ENCODE measurements at regions not wholly inside any gene's neighbourhood (a gene's known extent, or its start where the extent isn't known, plus 50 kb on each side); places are given as distances from the start of the nearest gene placed in this dataset.

GRCh38 chr6:106005013-106005412 lies 81.1 kb upstream of the PRDM1 start:
- ATAC-seq (ENCODE audit: low read depth): no peak
- no peaks in the 10 kb centered on the region for H3K4me1 ChIP-seq (ENCODE audit: insufficient read depth, poor library complexity, severe bottlenecking)

GRCh38 chr6:106003268-106003987 lies 82.7 kb upstream of the PRDM1 start:
- H3K36me3 ChIP-seq (ENCODE audit: low read depth): no peaks in the 10 kb centered on the region
- ATAC-seq (ENCODE audit: low read depth) (no peak), DNase-seq (ENCODE audit: low spot score) (no peak)
- no peaks in the 10 kb centered on the region for H3K4me1 ChIP-seq (ENCODE audit: insufficient read depth, poor library complexity, severe bottlenecking)
- no peak overlapping the region for H3K27ac ChIP-seq (ENCODE audit: poor library complexity, severe bottlenecking)
- no peaks in the 10 kb centered on the region for H3K9me3 ChIP-seq (ENCODE audit: severe bottlenecking)
- TF ChIP-seq, protein P1, sequence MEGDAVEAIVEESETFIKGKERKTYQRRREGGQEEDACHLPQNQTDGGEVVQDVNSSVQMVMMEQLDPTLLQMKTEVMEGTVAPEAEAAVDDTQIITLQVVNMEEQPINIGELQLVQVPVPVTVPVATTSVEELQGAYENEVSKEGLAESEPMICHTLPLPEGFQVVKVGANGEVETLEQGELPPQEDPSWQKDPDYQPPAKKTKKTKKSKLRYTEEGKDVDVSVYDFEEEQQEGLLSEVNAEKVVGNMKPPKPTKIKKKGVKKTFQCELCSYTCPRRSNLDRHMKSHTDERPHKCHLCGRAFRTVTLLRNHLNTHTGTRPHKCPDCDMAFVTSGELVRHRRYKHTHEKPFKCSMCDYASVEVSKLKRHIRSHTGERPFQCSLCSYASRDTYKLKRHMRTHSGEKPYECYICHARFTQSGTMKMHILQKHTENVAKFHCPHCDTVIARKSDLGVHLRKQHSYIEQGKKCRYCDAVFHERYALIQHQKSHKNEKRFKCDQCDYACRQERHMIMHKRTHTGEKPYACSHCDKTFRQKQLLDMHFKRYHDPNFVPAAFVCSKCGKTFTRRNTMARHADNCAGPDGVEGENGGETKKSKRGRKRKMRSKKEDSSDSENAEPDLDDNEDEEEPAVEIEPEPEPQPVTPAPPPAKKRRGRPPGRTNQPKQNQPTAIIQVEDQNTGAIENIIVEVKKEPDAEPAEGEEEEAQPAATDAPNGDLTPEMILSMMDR (IDR thresholded peaks at IDR 0.05; ENCODE audit: poor library complexity, severe bottlenecking): no peak
- no peak overlapping the region for H3K4me3 ChIP-seq (ENCODE audit: severe bottlenecking)
- H3K27me3 ChIP-seq (ENCODE audit: insufficient read depth, poor library complexity, severe bottlenecking): no peaks in the 10 kb centered on the region

More at GRCh38 chr6:106005013-106005412, 81.1 kb upstream of the PRDM1 start:
- Histone ChIP-seq H3K9me3 (ENCODE audit: severe bottlenecking) (no peaks in the 10 kb centered on the region), H3K36me3 (ENCODE audit: low read depth) (no peaks in the 10 kb centered on the region), H3K27me3 (ENCODE audit: insufficient read depth, poor library complexity, severe bottlenecking) (no peaks in the 10 kb centered on the region), H3K4me3 (ENCODE audit: severe bottlenecking) (no peak overlapping the region), H3K27ac (ENCODE audit: poor library complexity, severe bottlenecking) (no peak overlapping the region)
- TF ChIP-seq, protein P1 (IDR thresholded peaks at IDR 0.05; ENCODE audit: poor library complexity, severe bottlenecking): no peak
- DNase-seq (ENCODE audit: low spot score): no peak

DNA sequence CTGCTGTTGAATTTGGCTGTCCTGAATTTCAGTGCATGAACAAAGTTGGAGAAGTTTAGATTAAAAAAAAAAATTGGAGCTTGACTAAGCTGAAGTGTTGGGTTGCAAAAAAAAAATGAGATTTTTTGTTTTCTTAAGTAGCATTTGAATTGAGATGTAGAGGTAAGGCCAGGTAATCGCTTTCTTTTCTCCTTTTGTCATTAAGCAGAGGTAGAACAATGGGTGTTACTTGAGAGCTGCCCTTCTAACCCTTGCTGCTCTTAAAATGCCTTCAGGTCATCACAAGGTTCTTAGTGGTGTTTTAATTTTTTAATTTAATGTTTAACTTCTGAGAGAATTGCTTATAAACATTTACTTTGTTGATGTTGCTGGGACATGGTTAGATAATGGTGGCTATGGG lies 84.1 kb upstream of the PRDM1 start:
- H3K9me3 ChIP-seq (ENCODE audit: severe bottlenecking): no peaks in the 10 kb centered on the region
- TF ChIP-seq, protein P1 (IDR thresholded peaks at IDR 0.05; ENCODE audit: poor library complexity, severe bottlenecking): no peak
- no peaks in the 10 kb centered on the region for H3K27me3 ChIP-seq (ENCODE audit: insufficient read depth, poor library complexity, severe bottlenecking)
- H3K27ac ChIP-seq (ENCODE audit: poor library complexity, severe bottlenecking): no peak overlapping the region
- H3K36me3 ChIP-seq (ENCODE audit: low read depth): no peaks in the 10 kb centered on the region
- H3K4me3 ChIP-seq (ENCODE audit: severe bottlenecking): no peak overlapping the region
- DNase-seq (ENCODE audit: low spot score) (no peak), ATAC-seq (ENCODE audit: low read depth) (no peak)
- H3K4me1 ChIP-seq (ENCODE audit: insufficient read depth, poor library complexity, severe bottlenecking): no peaks in the 10 kb centered on the region

GRCh38 chr6:106000935-106001334 lies 85.2 kb upstream of the PRDM1 start:
- Histone ChIP-seq H3K4me3 (ENCODE audit: severe bottlenecking) (no peak overlapping the region), H3K9me3 (ENCODE audit: severe bottlenecking) (no peaks in the 10 kb centered on the region), H3K27me3 (ENCODE audit: insufficient read depth, poor library complexity, severe bottlenecking) (no peaks in the 10 kb centered on the region), H3K4me1 (ENCODE audit: insufficient read depth, poor library complexity, severe bottlenecking) (no peaks in the 10 kb centered on the region), H3K27ac (ENCODE audit: poor library complexity, severe bottlenecking) (no peak overlapping the region), H3K36me3 (ENCODE audit: low read depth) (no peaks in the 10 kb centered on the region)
- no peak for ATAC-seq (ENCODE audit: low read depth)
- TF ChIP-seq, protein P1 (IDR thresholded peaks at IDR 0.05; ENCODE audit: poor library complexity, severe bottlenecking): no peak
- DNase-seq (ENCODE audit: low spot score): no peak

- H3K36me3 ChIP-seq (ENCODE audit: low read depth): no peaks in the 10 kb centered on the region
- DNase-seq (ENCODE audit: low spot score): no peak
- H3K9me3 ChIP-seq (ENCODE audit: severe bottlenecking): no peaks in the 10 kb centered on the region
- H3K4me3 ChIP-seq (ENCODE audit: severe bottlenecking): no peak overlapping the region
- no peak for ATAC-seq (ENCODE audit: low read depth)
- TF ChIP-seq, protein P1 (IDR thresholded peaks at IDR 0.05; ENCODE audit: poor library complexity, severe bottlenecking): no peak
- no peaks in the 10 kb centered on the region for H3K4me1 ChIP-seq (ENCODE audit: insufficient read depth, poor library complexity, severe bottlenecking)
- no peak overlapping the region for H3K27ac ChIP-seq (ENCODE audit: poor library complexity, severe bottlenecking)
- no peaks in the 10 kb centered on the region for H3K27me3 ChIP-seq (ENCODE audit: insufficient read depth, poor library complexity, severe bottlenecking)
Measured at GRCh38 chr6:105997482-105997881, 88.7 kb upstream of the PRDM1 start.

Data from RWPE2 (cell line).